G401 (cell line): ENCODE measurements at regions not wholly inside any gene's neighbourhood (a gene's known extent, or its start where the extent isn't known, plus 50 kb on each side); places are given as distances from the start of the nearest gene placed in this dataset.

Experiments
- DNase-seq: peaks from one replicate; pipeline ENCODE4 v3.0.0-alpha.2; 2015; ENCODE audit warnings: low spot score
- in situ Hi-C: cut with HindIII; loops from 2 replicates; pipeline ENCODE4 v1.10.0; 2016; ENCODE audit warnings: low sequenced_read_pairs, mixed read lengths

- in situ Hi-C loops: no loop called here
Observed at GRCh38 chr5:3307982-3308621, 287.5 kb upstream of the IRX1 start.

GRCh38 chr5:3305432-3305831 lies 290.2 kb upstream of the IRX1 start:
- DNase-seq: no peak
- in situ Hi-C loops: no loop called here

More at GRCh38 chr5:3307982-3308621, 287.5 kb upstream of the IRX1 start:
- DNase-seq: no peak

GRCh38 chr5:3304346-3304745 lies 291.3 kb upstream of the IRX1 start:
- no peak for DNase-seq
- in situ Hi-C loops: no loop called here

GRCh38 chr5:3303777-3304176 lies 291.9 kb upstream of the IRX1 start:
- in situ Hi-C loops: no loop called here
- no peak for DNase-seq

- in situ Hi-C loops: no loop called here
- DNase-seq: no peak
Observed at GRCh38 chr5:3302228-3302627, 293.4 kb upstream of the IRX1 start.

- in situ Hi-C loops: no loop called here
- DNase-seq: no peak
Observed at GRCh38 chr5:3301306-3301705, 294.3 kb upstream of the IRX1 start.

- DNase-seq: no peak
- in situ Hi-C loops: no loop called here
Observed at GRCh38 chr5:3300726-3301125, 294.9 kb upstream of the IRX1 start.

GRCh38 chr5:3299441-3299840 lies 296.2 kb upstream of the IRX1 start:
- no peak for DNase-seq
- in situ Hi-C loops: no loop called here

GRCh38 chr5:3297853-3298252 lies 297.8 kb upstream of the IRX1 start:
- no peak for DNase-seq
- in situ Hi-C loops: no loop called here

GRCh38 chr5:3288325-3288724 lies 307.3 kb upstream of the IRX1 start:
- DNase-seq: no peak
- in situ Hi-C loops: no loop called here

- in situ Hi-C loops: no loop called here
Observed at GRCh38 chr5:3287516-3287915, 308.1 kb upstream of the IRX1 start.

GRCh38 chr5:3285621-3286020 lies 310.0 kb upstream of the IRX1 start:
- DNase-seq: no peak
- in situ Hi-C loops: no loop called here

More at GRCh38 chr5:3287516-3287915, 308.1 kb upstream of the IRX1 start:
- DNase-seq: no peak

- in situ Hi-C loops: no loop called here
- no peak for DNase-seq
Observed at GRCh38 chr5:3284506-3284905, 311.1 kb upstream of the IRX1 start.

- in situ Hi-C loops: no loop called here
- DNase-seq: no peak
Observed at GRCh38 chr5:3282841-3283240, 312.8 kb upstream of the IRX1 start.

GRCh38 chr5:3281366-3281765 lies 314.3 kb upstream of the IRX1 start:
- in situ Hi-C loops: no loop called here
- no peak for DNase-seq

- in situ Hi-C loops: no loop called here
- no peak for DNase-seq
Observed at GRCh38 chr5:3278643-3279042, 317.0 kb upstream of the IRX1 start.

- DNase-seq: no peak
- in situ Hi-C loops: no loop called here
Observed at GRCh38 chr5:3277590-3278196, 317.9 kb upstream of the IRX1 start.

- DNase-seq: no peak
- in situ Hi-C loops: no loop called here
Observed at GRCh38 chr5:3276896-3277295, 318.7 kb upstream of the IRX1 start.

GRCh38 chr5:3269395-3270169 lies 326.1 kb upstream of the IRX1 start:
- in situ Hi-C loops: no loop called here
- DNase-seq: no peak

GRCh38 chr5:3268760-3269330 lies 326.8 kb upstream of the IRX1 start:
- in situ Hi-C loops: no loop called here

More at GRCh38 chr5:3268760-3269330, 326.8 kb upstream of the IRX1 start:
- DNase-seq: no peak
